ENCODE measurements at regions not wholly inside any gene's neighbourhood (a gene's known extent, or its start where the extent isn't known, plus 50 kb on each side); places are given as distances from the start of the nearest gene placed in this dataset.
"Not testable (repeated sequence)": the region's sequence is repeated elsewhere in the genome, so short reads cannot be mapped to it uniquely, and the experiment has no call there.

DNA sequence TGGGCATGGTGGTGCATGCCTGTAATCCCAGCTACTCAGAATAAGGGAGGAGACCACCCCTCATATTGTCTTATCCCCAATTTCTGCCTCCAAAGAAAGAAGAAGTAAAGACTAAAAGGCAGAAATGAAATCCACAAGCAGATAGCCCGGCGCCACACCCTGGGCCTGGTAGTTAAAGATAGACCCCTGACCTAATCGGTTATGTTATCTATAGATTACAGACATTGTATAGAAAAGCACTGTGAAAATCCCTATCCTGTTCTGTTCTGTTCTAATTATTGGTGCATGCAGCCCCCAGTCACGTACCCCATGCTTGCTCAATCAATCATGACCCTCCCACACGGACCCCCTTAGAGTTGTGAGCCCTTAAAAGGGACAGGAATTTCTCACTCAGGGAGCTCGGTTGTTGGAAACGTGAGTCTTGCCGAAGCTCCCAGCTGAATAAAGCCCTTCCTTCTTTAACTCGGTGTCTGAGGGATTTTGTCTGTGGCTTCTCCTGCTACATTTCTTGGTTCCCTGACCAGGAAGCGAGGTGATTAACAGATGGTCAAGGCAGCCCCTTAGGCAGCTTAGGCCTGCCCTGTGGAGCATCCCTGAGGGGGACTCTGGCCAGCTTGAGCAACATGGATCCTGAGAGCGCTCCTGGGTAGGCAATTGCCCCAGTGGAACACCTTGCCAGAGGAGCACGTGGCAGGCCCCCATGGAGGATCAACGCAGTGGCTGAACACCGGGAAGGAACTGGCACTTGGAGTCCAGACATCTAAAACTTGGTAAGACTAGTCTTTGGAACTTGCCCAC is 188.7 kb upstream of the NDUFV2 start:
- not testable (repeated sequence) for DNase-seq

DNA sequence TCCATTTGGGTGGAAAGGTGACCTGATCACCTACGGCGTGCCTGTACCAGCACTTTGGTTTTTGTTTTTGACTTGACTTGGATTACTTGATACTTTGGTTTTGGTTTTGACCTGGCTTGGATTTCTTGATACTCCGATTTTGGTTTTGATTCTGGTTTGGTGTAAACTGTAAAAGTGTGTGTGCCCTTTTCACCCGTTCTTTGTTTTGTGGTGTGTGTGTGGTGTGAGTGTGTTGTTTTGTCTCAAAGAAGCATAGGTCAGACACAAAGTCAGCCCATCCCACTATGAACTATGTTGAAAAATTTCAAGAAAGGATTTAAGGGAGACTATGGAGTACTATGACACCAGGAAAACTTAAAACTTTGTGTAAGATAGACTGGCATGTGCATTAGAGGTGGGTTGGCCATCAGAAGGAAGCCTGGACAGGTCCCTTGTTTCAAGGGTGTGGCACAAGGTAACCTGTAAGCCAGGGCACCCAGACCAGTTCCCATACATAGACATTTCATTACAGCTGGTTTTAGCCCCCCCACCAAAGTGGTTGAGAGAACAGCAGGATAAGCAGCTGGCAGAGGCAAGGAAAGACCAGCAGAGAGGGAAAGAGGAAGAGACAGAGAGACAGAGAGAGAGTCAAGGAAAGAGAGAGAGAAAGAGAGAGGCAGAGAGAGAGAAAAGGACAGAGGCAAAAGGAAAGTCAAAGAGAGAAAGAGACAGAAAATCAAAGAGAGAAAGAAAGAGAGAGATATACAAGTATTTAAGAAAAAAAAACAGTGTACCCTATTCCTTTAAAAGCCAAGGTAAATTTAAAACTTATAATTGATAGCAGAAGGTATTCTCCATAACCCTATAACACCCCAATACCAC is 187.9 kb upstream of the NDUFV2 start:
- DNase-seq: not testable (repeated sequence)

DNA sequence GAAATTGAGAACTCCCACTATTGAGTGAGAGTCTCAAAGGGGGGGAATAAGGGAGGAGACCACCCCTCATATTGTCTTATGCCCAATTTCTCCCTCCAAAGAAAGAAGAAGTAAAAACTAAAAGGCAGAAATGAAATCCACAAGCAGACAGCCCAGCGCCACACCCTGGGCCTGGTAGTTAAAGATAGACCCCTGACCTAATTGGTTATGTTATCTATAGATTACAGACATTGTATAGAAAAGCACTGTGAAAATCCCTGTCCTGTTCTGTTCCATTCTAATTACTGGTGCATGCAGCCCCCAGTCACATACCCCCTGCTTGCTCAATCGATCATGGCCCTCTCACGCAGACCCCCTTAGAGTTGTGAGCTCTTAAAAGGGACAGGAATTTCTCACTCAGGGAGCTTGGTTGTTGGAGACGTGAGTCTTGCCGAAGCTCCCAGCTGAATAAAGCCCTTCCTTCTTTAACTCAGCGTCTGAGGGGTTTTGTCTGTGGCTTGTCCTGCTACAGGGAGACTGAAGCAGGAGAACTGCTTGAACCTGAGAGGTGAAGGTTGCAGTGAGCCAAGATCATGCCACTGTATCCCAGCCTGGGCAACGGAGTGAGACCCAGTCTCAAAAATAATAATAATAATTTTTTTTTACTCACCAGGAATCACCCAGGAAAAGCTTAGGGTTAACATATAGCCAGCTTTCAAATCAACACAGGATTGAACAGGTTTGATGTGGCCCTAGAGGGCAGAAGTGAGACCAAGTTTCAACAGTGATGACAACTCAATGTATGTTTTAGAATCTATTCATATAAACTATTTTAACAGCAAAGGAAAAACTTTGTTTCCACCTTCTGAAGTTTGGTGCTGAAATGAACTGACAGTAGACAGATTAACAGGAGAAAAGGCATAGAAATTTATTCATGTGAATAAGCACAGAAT is 181.4 kb upstream of the NDUFV2 start:
- DNase-seq: not testable (repeated sequence)

- no peak for DNase-seq
Measured at GRCh38 chr18:8926464-8926863, 176.0 kb upstream of the NDUFV2 start.

- DNase-seq: no peak
Measured at GRCh38 chr18:8928044-8928443, 174.5 kb upstream of the NDUFV2 start.

- no peak for DNase-seq
Measured at GRCh38 chr18:8928847-8929780, 173.4 kb upstream of the NDUFV2 start.

GRCh38 chr18:8930990-8931616 is 171.4 kb upstream of the NDUFV2 start:
- DNase-seq: no peak

DNA sequence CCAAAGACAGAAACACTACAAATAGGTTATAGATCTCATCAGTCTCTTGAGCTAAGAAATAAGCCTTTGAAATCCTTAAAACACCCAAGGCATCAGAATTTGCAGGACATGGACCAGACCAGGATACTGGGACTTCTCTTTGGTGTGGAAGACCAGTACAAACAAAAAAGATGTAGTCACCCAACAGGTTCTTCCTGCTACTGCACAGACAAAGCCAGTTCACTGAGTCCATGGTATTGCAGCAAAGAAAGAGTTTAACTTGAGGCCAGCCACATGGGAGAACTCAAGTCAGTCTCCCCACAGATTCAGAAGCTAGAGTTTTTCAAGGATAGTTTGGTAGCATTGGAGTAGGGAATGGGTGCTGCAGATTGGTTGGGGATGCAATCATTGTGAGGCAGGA is 169.6 kb upstream of the NDUFV2 start:
- DNase-seq: no peak

DNA sequence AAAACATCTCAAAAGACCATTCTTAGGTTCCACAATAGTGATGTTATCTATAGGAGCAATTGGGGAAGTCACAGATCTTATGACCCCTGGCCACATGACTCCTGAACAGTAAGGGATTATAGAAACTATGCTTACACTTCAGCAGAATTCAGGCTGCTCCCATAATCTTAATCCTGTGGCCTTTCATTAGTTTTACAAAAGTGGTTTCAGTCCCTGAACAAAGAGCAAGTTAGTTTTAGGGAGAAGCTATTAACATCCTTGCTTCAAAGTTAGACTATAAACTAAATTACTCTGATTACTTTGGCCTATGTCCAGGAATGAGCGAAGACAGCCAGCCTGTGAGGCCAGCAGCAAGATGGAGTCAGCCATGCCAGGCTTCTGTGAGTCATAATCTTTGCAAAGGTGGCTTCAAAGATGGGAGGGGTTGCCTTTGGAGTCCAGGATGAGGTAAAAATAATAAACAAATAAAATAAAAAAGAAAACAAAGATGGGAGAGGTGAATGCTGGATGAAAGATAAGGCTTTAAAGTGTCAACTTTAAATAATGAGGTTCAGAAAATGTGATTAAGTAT is 168.7 kb upstream of the NDUFV2 start:
- DNase-seq: no peak

DNA sequence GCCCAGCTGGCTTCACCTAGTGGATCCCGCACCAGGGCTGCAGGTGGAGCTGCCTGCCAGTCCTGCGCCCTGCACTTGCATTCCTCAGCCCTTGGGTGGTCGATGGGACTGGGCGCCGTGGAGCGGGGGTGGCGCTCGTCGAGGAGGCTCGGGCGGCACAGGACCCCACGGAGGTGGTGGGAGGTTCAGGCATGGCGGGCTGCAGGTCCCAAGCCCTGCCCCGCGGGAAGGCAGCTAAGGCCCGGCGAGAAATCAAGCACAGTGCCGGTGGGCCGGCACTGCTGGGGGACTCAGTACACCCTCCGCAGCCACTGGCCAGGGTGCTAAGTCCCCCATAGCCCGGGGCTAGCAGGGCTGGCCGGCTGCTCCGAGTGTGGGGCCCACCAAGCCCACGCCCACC is 167.2 kb upstream of the NDUFV2 start:
- not testable (repeated sequence) for DNase-seq

DNA sequence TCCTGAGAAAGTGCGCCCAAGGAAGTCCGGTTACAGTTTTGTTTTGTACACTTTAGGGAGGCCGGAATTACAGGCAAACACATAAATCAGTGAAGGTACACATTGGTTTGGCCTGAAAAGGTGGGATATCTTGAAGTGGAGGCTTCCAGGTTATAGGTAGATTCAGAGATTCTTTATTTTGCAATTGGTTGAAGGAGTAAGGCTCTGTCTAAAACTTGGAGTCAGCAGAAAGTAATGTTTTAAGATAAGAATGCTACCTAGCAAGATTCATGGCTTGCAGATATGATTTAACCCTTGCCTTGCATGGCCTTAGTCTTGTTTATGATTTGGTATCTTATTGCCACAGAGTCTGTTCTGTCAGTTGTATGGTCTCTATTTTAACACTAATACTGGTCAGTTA is 165.9 kb upstream of the NDUFV2 start:
- no peak for DNase-seq

DNA sequence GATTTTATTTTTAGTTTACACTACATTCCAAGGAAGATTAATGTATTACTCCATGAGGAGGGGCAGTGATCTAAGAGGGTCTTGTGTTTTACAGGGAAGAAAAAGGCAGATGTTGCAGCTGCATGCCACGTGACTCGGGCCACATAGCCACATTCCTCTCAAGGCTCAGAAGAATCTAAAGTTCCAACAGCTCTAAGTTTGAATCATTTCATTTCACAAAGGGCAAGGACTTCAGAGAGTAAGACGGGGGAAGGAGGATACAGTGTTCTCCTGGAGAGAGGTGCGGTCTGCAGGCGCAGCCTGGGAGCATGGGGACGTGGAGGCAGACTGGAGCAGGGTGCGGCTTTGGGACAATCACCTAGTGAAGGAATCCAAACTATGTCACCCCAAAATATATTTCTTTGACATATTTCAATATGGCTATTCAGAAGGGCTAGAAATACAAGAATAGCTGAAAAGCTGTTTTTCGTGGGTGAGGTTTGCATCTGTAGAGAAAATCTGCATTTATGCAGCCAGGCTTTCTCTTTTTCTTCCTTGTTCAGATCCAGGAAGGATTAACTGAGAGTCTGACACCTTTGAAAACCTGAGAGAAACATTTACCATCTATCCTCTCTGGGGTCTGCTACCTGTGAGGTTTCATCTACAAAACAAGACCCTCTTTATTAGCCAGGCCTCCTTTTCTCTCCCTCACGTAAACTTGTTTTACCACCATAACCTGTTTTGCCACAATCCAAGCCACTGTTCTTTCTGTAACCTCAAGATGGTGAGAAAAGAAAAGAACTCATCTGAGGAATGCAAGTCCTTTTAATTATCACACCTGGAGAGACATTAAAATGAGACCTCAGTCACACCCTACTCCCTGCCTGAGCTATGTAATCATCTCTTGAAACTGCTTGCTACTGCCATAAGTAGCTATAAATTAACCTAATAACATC is 165.1 kb upstream of the NDUFV2 start:
- DNase-seq: no peak

GRCh38 chr18:8938817-8939216 is 163.7 kb upstream of the NDUFV2 start:
- DNase-seq: no peak

GRCh38 chr18:8942021-8942908 is 160.2 kb upstream of the NDUFV2 start:
- no peak for DNase-seq

DNA sequence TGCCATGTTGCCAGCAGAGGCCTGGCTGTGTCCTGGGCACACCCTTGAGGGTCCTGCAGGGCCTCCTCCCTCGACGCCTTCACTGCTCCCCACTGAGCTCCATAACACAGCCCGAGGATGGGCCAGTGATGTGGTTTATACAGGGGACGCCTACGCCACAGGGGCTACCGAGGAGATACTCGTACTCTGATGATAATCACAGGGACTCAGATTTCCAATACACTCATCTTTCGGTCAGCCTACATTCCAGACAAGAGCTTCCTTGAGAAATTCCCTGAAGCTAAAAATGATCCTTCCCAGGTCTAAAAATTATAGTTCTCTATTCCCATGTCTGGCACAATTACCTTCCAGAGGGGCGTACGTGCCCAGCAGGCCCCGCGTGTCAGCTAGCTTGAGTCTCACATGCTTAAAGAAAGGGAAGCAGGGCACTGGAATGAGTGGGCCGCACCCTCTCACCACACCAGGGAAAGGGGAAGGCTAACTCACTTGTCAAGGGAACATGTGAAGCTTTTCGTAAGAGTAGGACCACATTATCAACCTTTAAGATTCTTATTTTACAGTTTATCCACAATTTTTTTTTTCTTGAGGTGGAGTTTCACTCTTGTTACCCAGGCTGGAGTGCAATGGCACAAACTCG is 159.5 kb upstream of the NDUFV2 start:
- DNase-seq: no peak

DNA sequence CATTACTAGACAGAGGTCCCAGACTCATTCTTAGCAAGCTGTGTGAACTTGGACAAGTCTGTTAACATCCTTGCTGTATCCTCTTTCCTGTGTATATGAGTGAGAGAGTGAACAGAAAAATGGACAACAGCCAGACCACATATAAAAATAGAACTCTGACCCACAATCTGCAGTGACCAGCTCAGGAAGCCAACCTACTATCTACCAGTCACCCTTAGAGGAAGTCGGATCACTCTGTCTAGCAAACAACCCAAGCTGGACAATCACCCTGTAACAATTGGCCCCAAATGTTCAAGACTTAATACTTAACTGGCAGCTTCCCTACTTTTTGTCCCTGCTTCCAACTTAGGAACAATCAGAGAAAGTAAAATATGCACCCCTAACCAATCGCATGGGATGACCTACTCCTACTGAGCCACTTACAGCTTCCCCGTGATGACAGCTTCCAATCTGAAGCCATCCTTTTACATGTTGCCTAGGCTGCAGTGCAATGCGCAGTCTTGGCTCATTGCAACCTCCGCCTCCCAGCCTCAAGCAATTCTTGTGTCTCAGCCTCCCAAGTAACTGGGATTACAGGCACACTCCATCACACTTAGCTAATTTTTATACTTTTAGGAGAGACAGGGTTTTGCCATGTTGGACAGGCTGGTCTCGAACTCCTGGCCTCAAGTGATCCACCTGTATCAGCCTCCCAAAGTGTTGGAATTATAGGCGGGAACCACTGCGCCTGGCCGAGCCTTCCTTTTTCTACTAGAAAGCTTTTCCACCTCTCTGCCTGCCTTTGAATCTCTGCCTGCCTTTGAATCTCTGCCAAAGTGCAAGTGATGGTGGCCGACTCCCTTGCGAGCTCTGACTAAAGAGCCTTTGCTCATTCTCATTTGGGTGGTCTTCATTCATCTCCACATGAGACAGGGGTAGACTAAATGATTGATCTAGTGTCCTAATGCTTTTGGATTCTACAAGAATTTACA is 158.3 kb upstream of the NDUFV2 start:
- no peak for DNase-seq

DNA sequence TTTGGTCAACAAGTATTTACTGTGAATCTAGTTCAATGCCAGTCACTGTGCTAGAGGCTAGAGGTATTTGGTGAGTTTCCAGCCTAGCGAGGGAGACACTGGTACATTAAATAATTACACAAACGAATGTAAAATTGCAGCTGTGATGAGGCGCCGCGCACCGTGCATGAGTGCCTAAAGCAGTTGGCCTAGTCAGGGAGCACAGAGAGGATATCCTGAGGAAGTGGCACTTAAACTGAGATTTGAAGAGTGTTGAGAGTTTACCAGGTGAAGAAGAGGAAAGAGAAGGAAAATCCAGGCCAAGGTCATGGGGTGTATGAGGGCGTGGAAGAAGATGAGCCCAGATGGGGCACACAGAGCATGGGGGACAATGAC is 157.6 kb upstream of the NDUFV2 start:
- no peak for DNase-seq
